HCT116 (cell line): ENCODE measurements at regions not wholly inside any gene's neighbourhood (a gene's known extent, or its start where the extent isn't known, plus 50 kb on each side); places are given as distances from the start of the nearest gene placed in this dataset.
"Not testable (repeated sequence)": the region's sequence is repeated elsewhere in the genome, so short reads cannot be mapped to it uniquely, and the experiment has no call there.

Experiments
- ATAC-seq: fragments of 200-7000 bp; cut with Tn5 transposase; 2 replicates; pipeline ENCODE4 v1.9.1; 2020; ENCODE audit warnings: mild to moderate bottlenecking, moderate library complexity
- BruUV-seq: library from RNA; stranded (reverse); fragments of 400-500 nt; replicated peaks from 2 replicates; lab custom pipeline; 2021; lab: Mats Ljungman, UMichigan
- CTCF ChIA-PET: fragments of 300-600 bp; sonication (Branson Sonifier 250); formaldehyde crosslinking; loops from one replicate; lab custom pipeline; 2021; ENCODE audit warnings: antibody characterized with exemption; lab: Charles Lee
- POLR2A ChIA-PET: fragments of 300-600, 350-600 bp; sonication (Branson Sonifier 250); formaldehyde crosslinking; loops from one replicate; lab custom pipeline; 2021; ENCODE audit warnings: antibody characterized with exemption; lab: Charles Lee
- RAD21 ChIA-PET, 2 experiments: fragments of 300-600 bp; sonication (Branson Sonifier 250); formaldehyde crosslinking; loops; one replicate each; lab custom pipeline; 2023; ENCODE audit warnings: low total read pairs in 2 of 2; ENCODE audit not compliant: uncharacterized antibody in 2 of 2, unreplicated experiment in 2 of 2, low non-redundant PET in 1 of 2; lab: Charles Lee
- DNase-seq: peaks from one replicate; pipeline ENCODE4 v3.0.0-alpha.2; 2010; ENCODE audit warnings: low read depth, low spot score
- H2AFZ ChIP-seq: fragments of 200-600 bp; shearing (Covaris generic), sonication (generic); 2 replicates; pipeline ENCODE4 v1.6.1; 2017; ENCODE audit warnings: low read depth, mixed run types, mixed read lengths, antibody characterized with exemption, low read length; ENCODE audit not compliant: poor library complexity, severe bottlenecking
- H3K27ac ChIP-seq: 2 replicates; pipeline ENCODE4 v1.5.1; 2012; ENCODE audit warnings: low read depth, low read length
- H3K27me3 ChIP-seq: fragments of 200-600 bp; sonication (generic); 2 replicates; pipeline ENCODE4 v1.6.1; 2016; ENCODE audit warnings: mixed run types, low read length, mixed read lengths; ENCODE audit not compliant: insufficient read depth
- H3K36me3 ChIP-seq, 2 experiments: fragments of 200-500 bp in 1 of 2; fragments of 200-600 bp in 1 of 2; sonication (Bioruptor generic) in 1 of 2; sonication (generic) in 1 of 2; 2 replicates each; pipeline versions ENCODE4 v1.5.1 to v1.6.1; 2014 to 2016; ENCODE audit warnings: low read length in 2 of 2, inconsistent platforms in 1 of 2, mixed read lengths in 1 of 2, mixed run types in 1 of 2; ENCODE audit not compliant: insufficient read depth in 2 of 2, control insufficient read depth in 1 of 2
- H3K4me1 ChIP-seq, 2 experiments: fragments of 200-600 bp in 1 of 2; sonication (generic) in 1 of 2; 2 replicates each; pipeline versions ENCODE4 v1.5.1 to v1.6.1; 2012 to 2017; ENCODE audit warnings: low read length in 2 of 2, inconsistent platforms in 1 of 2, mild to moderate bottlenecking in 1 of 2, mixed read lengths in 1 of 2, mixed run types in 1 of 2, moderate library complexity in 1 of 2; ENCODE audit not compliant: insufficient read depth in 2 of 2, control insufficient read depth in 1 of 2
- H3K4me2 ChIP-seq: fragments of 200-600 bp; sonication (generic); 2 replicates; pipeline ENCODE4 v1.6.1; 2017; ENCODE audit warnings: mixed run types, low read length, mixed read lengths
- H3K4me3 ChIP-seq, 2 experiments: fragments of 200-600 bp in 1 of 2; sonication (generic) in 1 of 2; replicated peaks in 1 of 2; 2 replicates each; pipeline ENCODE4 v1.5.1; 2011 to 2016; ENCODE audit warnings: low read length in 2 of 2, control low read depth in 1 of 2, low read depth in 1 of 2, mild to moderate bottlenecking in 1 of 2, mixed read lengths in 1 of 2, mixed run types in 1 of 2
- H3K79me2 ChIP-seq: fragments of 200-600 bp; sonication (generic); 2 replicates; pipeline ENCODE4 v1.6.1; 2017; ENCODE audit warnings: mild to moderate bottlenecking, mixed run types, low read length, moderate library complexity, mixed read lengths; ENCODE audit not compliant: insufficient read depth
- H3K9ac ChIP-seq: fragments of 200-600 bp; sonication (generic); 2 replicates; pipeline ENCODE4 v1.6.1; 2016; ENCODE audit warnings: low read length, mixed read lengths
- H3K9me2 ChIP-seq: fragments of 200-600 bp; sonication (generic), shearing (Covaris generic); 2 replicates; pipeline ENCODE4 v1.6.1; 2017; ENCODE audit warnings: mixed run types, mild to moderate bottlenecking, moderate library complexity; ENCODE audit not compliant: insufficient read depth
- H3K9me3 ChIP-seq, 2 experiments: fragments of 200-500 bp in 1 of 2; fragments of 200-600 bp in 1 of 2; sonication (Bioruptor generic) in 1 of 2; sonication (generic) in 1 of 2; 2 replicates each; pipeline ENCODE4 v1.6.1; 2014 to 2017; ENCODE audit warnings: low read length in 2 of 2, mixed read lengths in 2 of 2, inconsistent platforms in 1 of 2, low read depth in 1 of 2, mild to moderate bottlenecking in 1 of 2, mixed run types in 1 of 2, moderate library complexity in 1 of 2; ENCODE audit not compliant: control insufficient read depth in 1 of 2, insufficient read depth in 1 of 2
- H4K20me1 ChIP-seq: fragments of 200-600 bp; sonication (generic), shearing (Covaris generic); 2 replicates; pipeline ENCODE4 v1.6.1; 2017; ENCODE audit warnings: mixed run types, mild to moderate bottlenecking, moderate library complexity; ENCODE audit not compliant: insufficient read depth
- ATF3 ChIP-seq: IDR thresholded peaks from 2 replicates; pipeline ENCODE4 v1.6.1; 2012
- ELF1 ChIP-seq: IDR thresholded peaks from 2 replicates; pipeline ENCODE4 v1.6.1; 2012; ENCODE audit warnings: low read depth, borderline replicate concordance
- EZH2phosphoT487 ChIP-seq: fragments of 200-600 bp; IDR thresholded peaks from 2 replicates; pipeline ENCODE4 v1.6.1; 2018; ENCODE audit warnings: antibody characterized with exemption, borderline replicate concordance
- POLR2AphosphoS5 ChIP-seq: IDR thresholded peaks from 2 replicates; pipeline ENCODE4 v1.6.1; 2011; ENCODE audit warnings: mild to moderate bottlenecking, low read depth, low read length, moderate library complexity
- SP1 ChIP-seq: IDR thresholded peaks from 2 replicates; pipeline ENCODE4 v1.6.1; 2012; ENCODE audit warnings: low read depth
- intact Hi-C: fragments of 100-400 bp; cut with micrococcal nuclease; formaldehyde crosslinking; loops from 2 replicates; pipeline ENCODE4 v1.10.0; 2022

- ChIA-PET POLR2A (no interaction called here), RAD21 (no interaction called here), CTCF (no interaction called here)
- Histone ChIP-seq H2AFZ (no peak overlapping the region), H3K9me3 (no peaks in the 10 kb centered on the region), H3K36me3 (no peaks in the 10 kb centered on the region), H3K9me2 (no peaks in the 10 kb centered on the region), H3K4me2 (no peak overlapping the region), H3K9ac (no peak overlapping the region), H3K79me2 (no peaks in the 10 kb centered on the region), H3K4me1 (no peaks in the 10 kb centered on the region), H3K4me3 (no peak overlapping the region), H4K20me1 (no peaks in the 10 kb centered on the region), H3K27me3 (no peaks in the 10 kb centered on the region), H3K27ac (no peak overlapping the region)
- DNase-seq: no peak
- intact Hi-C loops: no loop called here
- no peak for ATAC-seq
- no TSS peak for BruUV-seq
- no peak for TF ChIP-seq ATF3
- no peak for TF ChIP-seq POLR2AphosphoS5
- no peak for TF ChIP-seq EZH2phosphoT487
- no peak for TF ChIP-seq ELF1
- no peak for TF ChIP-seq SP1
Measured at GRCh38 chrX:150270622-150271021, 92.5 kb upstream of the MAMLD1 start.

GRCh38 chrX:150273575-150274294 lies 89.4 kb upstream of the MAMLD1 start:
- H3K79me2 ChIP-seq, H3K4me1 ChIP-seq, CTCF ChIA-PET, DNase-seq, H3K4me3 ChIP-seq, H2AFZ ChIP-seq, H3K9ac ChIP-seq, RAD21 ChIA-PET, H3K27me3 ChIP-seq, H3K9me3 ChIP-seq, H3K4me2 ChIP-seq, H3K9me2 ChIP-seq, POLR2A ChIA-PET, ATAC-seq, H3K36me3 ChIP-seq, H3K27ac ChIP-seq, BruUV-seq, H4K20me1 ChIP-seq, intact Hi-C loops: not testable (repeated sequence)
